AG10803 (cell line): ENCODE measurements at regions not wholly inside any gene's neighbourhood (a gene's known extent, or its start where the extent isn't known, plus 50 kb on each side); places are given as distances from the start of the nearest gene placed in this dataset.
A peak's percentile ranks its signal among the peaks of the same experiment; 100 is the strongest.

Experiments used
- DNase-seq: peaks from one replicate; pipeline ENCODE4 v3.0.0; 2010; ENCODE audit warnings: low read depth
- H3K4me3 ChIP-seq: 2 replicates; pipeline ENCODE4 v1.5.1; 2011; ENCODE audit warnings: mild to moderate bottlenecking, low read length, control low read depth
- CTCF ChIP-seq: conservative IDR thresholded peaks from 2 replicates; pipeline ENCODE4 v1.5.1; 2011; ENCODE audit warnings: mild to moderate bottlenecking, low read length, control low read depth, inconsistent platforms

GRCh38 chrX:45347877-45348276 is 147.2 kb upstream of the DIPK2B start:
- no peak for TF ChIP-seq CTCF

GRCh38 chrX:45344594-45344993 is 143.9 kb upstream of the DIPK2B start:
- no peak for TF ChIP-seq CTCF
- peak; percentile 87 for DNase-seq
- H3K4me3 ChIP-seq, result no peak overlapping the region

More at GRCh38 chrX:45347877-45348276, 147.2 kb upstream of the DIPK2B start:
- peak; percentile 86 for DNase-seq
- no peak overlapping the region for H3K4me3 ChIP-seq

GRCh38 chrX:45329217-45329616 is 128.5 kb upstream of the DIPK2B start:
- H3K4me3 ChIP-seq, result no peak overlapping the region
- TF ChIP-seq CTCF, result no peak
- DNase-seq, result peak; percentile 22

GRCh38 chrX:45324941-45325340 is 124.3 kb upstream of the DIPK2B start:
- DNase-seq, result peak; percentile 34
- H3K4me3 ChIP-seq, result no peak overlapping the region
- TF ChIP-seq CTCF, result no peak

GRCh38 chrX:45323387-45323786 is 122.7 kb upstream of the DIPK2B start:
- no peak for TF ChIP-seq CTCF
- H3K4me3 ChIP-seq, result no peak overlapping the region
- no peak for DNase-seq

- no peak for TF ChIP-seq CTCF
- DNase-seq, result peak; percentile 65
- no peak overlapping the region for H3K4me3 ChIP-seq
Measured at GRCh38 chrX:45322820-45323219, 122.1 kb upstream of the DIPK2B start.

GRCh38 chrX:45322382-45322781 is 121.7 kb upstream of the DIPK2B start:
- TF ChIP-seq CTCF, result peak; percentile 68
- DNase-seq, result peak; percentile 86
- no peak overlapping the region for H3K4me3 ChIP-seq
